Ishikawa (cell line): ENCODE measurements at regions not wholly inside any gene's neighbourhood (a gene's known extent, or its start where the extent isn't known, plus 50 kb on each side); places are given as distances from the start of the nearest gene placed in this dataset.

Experiments used
- CEBPB ChIP-seq: IDR thresholded peaks from 2 replicates; pipeline ENCODE4 v1.6.1; 2012
- CREB1 ChIP-seq: IDR thresholded peaks from 2 replicates; pipeline ENCODE4 v1.6.1; 2012; ENCODE audit warnings: low read depth
- EGR1 ChIP-seq: IDR thresholded peaks from 2 replicates; pipeline ENCODE4 v1.6.1; 2012
- EP300 ChIP-seq: IDR thresholded peaks from 2 replicates; pipeline ENCODE4 v1.6.1; 2012; ENCODE audit warnings: borderline replicate concordance
- FOXM1 ChIP-seq: IDR thresholded peaks from 2 replicates; pipeline ENCODE4 v1.6.1; 2012; ENCODE audit warnings: low read depth, borderline replicate concordance
- NFIC ChIP-seq: IDR thresholded peaks from 2 replicates; pipeline ENCODE4 v1.6.1; 2012
- RAD21 ChIP-seq: IDR thresholded peaks from 2 replicates; pipeline ENCODE4 v1.6.1; 2012; ENCODE audit warnings: low read depth
- TAF1 ChIP-seq: IDR thresholded peaks from 2 replicates; pipeline ENCODE4 v1.6.1; 2012; ENCODE audit warnings: low read depth, mild to moderate bottlenecking
- TCF12 ChIP-seq: IDR thresholded peaks from 2 replicates; pipeline ENCODE4 v1.6.1; 2012; ENCODE audit warnings: low read depth
- TEAD4 ChIP-seq: IDR thresholded peaks from 2 replicates; pipeline ENCODE4 v1.6.1; 2012
- TF ChIP-seq, protein P1 (sequence below): IDR thresholded peaks from 2 replicates; pipeline ENCODE4 v1.6.1; 2012
- TF ChIP-seq, protein P2 (sequence below): IDR thresholded peaks from 2 replicates; pipeline ENCODE4 v1.6.1; 2012; ENCODE audit warnings: low read depth, mild to moderate bottlenecking

- TF ChIP-seq RAD21, result no peak
- TF ChIP-seq CREB1, result no peak
- TF ChIP-seq TAF1, result no peak
- no peak for TF ChIP-seq FOXM1
- no peak for TF ChIP-seq EP300
- no peak for TF ChIP-seq TEAD4
- no peak for TF ChIP-seq TCF12
- TF ChIP-seq, protein P1, sequence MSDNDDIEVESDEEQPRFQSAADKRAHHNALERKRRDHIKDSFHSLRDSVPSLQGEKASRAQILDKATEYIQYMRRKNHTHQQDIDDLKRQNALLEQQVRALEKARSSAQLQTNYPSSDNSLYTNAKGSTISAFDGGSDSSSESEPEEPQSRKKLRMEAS, result no peak
- TF ChIP-seq CEBPB, result no peak
- TF ChIP-seq, protein P2, sequence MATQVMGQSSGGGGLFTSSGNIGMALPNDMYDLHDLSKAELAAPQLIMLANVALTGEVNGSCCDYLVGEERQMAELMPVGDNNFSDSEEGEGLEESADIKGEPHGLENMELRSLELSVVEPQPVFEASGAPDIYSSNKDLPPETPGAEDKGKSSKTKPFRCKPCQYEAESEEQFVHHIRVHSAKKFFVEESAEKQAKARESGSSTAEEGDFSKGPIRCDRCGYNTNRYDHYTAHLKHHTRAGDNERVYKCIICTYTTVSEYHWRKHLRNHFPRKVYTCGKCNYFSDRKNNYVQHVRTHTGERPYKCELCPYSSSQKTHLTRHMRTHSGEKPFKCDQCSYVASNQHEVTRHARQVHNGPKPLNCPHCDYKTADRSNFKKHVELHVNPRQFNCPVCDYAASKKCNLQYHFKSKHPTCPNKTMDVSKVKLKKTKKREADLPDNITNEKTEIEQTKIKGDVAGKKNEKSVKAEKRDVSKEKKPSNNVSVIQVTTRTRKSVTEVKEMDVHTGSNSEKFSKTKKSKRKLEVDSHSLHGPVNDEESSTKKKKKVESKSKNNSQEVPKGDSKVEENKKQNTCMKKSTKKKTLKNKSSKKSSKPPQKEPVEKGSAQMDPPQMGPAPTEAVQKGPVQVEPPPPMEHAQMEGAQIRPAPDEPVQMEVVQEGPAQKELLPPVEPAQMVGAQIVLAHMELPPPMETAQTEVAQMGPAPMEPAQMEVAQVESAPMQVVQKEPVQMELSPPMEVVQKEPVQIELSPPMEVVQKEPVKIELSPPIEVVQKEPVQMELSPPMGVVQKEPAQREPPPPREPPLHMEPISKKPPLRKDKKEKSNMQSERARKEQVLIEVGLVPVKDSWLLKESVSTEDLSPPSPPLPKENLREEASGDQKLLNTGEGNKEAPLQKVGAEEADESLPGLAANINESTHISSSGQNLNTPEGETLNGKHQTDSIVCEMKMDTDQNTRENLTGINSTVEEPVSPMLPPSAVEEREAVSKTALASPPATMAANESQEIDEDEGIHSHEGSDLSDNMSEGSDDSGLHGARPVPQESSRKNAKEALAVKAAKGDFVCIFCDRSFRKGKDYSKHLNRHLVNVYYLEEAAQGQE, result no peak
- no peak for TF ChIP-seq NFIC
- no peak for TF ChIP-seq EGR1
Measured at GRCh38 chr20:22944936-22945335, 90.2 kb upstream of the SSTR4 start.
